Upper lobe of right lung (tissue), 1 donor: ENCODE measurements at regions not wholly inside any gene's neighbourhood (a gene's known extent, or its start where the extent isn't known, plus 50 kb on each side); places are given as distances from the start of the nearest gene placed in this dataset.

ENCODE experiments used
- ATAC-seq: fragments of 200-7000 bp; cut with Tn5 transposase; one replicate; pipeline ENCODE4 v1.9.1; 2020; ENCODE audit warnings: mild to moderate bottlenecking, moderate library complexity
- DNase-seq: peaks from one replicate; pipeline ENCODE4 v3.0.0-alpha.2; 2020
- H3K27ac ChIP-seq: fragments of 200-600 bp; one replicate; pipeline ENCODE4 v1.8.0; 2022
- H3K27me3 ChIP-seq: fragments of 200-600 bp; one replicate; pipeline ENCODE4 v1.8.0; 2022; ENCODE audit warnings: mild to moderate bottlenecking
- H3K36me3 ChIP-seq: fragments of 200-600 bp; one replicate; pipeline ENCODE4 v1.8.0; 2022
- H3K4me1 ChIP-seq: fragments of 200-600 bp; one replicate; pipeline ENCODE4 v1.8.0; 2022
- H3K4me3 ChIP-seq: fragments of 200-600 bp; one replicate; pipeline ENCODE4 v1.8.0; 2022; ENCODE audit warnings: mild to moderate bottlenecking
- H3K9me3 ChIP-seq: fragments of 200-600 bp; one replicate; pipeline ENCODE4 v1.8.0; 2022
- intact Hi-C: fragments of 100-400 bp; cut with DNase I; formaldehyde crosslinking; loops from one replicate; pipeline ENCODE4 v1.11.0; 2022
- TF ChIP-seq, protein P1 (sequence below): fragments of 200-600 bp; IDR thresholded peaks from one replicate; pipeline ENCODE4 v1.8.0; 2022; ENCODE audit warnings: antibody characterized with exemption
- donor health status: DM: no; HTN: yes; CAD: no; lungs with severe emphysema.

DNA sequence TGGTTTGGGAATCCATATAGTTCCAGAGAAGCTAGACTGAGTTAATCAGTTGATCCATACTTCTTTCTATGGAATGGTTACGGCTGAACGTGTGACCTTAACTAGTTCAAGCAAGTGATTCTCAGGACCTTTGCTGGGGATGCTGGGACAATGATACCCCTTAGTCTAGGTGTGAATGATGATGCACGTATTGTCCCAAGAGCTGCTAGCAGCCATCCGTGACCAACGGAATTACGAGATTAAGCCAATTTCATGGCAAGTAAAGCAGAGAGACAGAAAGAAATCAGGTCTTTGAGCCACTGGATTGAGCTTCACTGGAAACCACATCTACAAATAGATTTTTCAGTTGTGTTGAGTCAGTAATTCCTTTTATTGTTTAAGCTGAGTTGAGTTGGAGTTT lies 99.2 kb upstream of the LIFR start:
- H3K27me3 ChIP-seq, result no peaks in the 10 kb centered on the region
- no peak for ATAC-seq
- no peak for DNase-seq
- intact Hi-C loops, result no loop called here
- TF ChIP-seq, protein P1, sequence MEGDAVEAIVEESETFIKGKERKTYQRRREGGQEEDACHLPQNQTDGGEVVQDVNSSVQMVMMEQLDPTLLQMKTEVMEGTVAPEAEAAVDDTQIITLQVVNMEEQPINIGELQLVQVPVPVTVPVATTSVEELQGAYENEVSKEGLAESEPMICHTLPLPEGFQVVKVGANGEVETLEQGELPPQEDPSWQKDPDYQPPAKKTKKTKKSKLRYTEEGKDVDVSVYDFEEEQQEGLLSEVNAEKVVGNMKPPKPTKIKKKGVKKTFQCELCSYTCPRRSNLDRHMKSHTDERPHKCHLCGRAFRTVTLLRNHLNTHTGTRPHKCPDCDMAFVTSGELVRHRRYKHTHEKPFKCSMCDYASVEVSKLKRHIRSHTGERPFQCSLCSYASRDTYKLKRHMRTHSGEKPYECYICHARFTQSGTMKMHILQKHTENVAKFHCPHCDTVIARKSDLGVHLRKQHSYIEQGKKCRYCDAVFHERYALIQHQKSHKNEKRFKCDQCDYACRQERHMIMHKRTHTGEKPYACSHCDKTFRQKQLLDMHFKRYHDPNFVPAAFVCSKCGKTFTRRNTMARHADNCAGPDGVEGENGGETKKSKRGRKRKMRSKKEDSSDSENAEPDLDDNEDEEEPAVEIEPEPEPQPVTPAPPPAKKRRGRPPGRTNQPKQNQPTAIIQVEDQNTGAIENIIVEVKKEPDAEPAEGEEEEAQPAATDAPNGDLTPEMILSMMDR, result no peak
- H3K36me3 ChIP-seq, result no peaks in the 10 kb centered on the region
- H3K9me3 ChIP-seq, result no peaks in the 10 kb centered on the region
- H3K27ac ChIP-seq, result no peak overlapping the region
- H3K4me1 ChIP-seq, result no peaks in the 10 kb centered on the region
- no peak overlapping the region for H3K4me3 ChIP-seq

DNA sequence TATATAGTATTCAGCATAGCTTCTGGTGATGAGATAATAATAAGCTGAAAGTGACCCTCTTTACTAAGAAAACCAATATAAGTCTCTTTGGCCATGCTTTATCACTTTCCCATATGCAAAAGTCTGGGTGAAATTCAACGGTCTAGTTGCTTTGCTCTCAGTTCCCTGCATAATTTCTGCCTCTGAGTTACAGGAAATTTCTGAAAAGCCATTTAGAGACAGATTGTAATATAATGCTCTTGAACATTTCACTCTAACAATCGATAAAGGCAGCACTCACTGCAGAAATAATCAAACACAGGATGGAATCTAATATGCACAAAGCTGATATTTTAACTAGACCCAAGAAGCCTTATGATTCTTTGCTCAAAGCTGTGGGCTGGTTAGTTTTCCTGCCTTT lies 100.1 kb upstream of the LIFR start:
- Histone ChIP-seq H3K9me3 (no peaks in the 10 kb centered on the region), H3K4me1 (no peaks in the 10 kb centered on the region), H3K36me3 (no peaks in the 10 kb centered on the region), H3K4me3 (no peak overlapping the region), H3K27me3 (no peaks in the 10 kb centered on the region), H3K27ac (no peak overlapping the region)
- no peak for ATAC-seq
- no peak for DNase-seq
- intact Hi-C loops, result no loop called here
- TF ChIP-seq, protein P1, result no peak

DNA sequence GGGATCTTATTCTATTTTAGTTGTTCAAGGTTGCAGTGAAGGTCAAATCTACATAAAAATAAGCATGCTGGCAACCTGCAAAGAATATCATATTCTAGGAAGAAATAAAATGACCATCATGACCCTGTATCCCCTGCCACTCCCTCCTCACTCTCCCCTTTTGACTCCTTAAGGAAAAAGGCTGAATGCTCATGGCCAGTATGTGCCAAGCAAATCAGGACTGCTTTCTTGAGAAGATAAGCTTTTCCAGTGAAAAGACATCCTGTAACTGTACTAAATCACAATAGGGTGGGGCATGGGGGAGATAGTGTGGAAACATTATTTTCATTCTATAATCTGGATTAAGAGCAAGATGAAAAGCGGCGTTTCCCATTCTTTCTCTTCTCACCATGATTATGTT lies 100.6 kb upstream of the LIFR start:
- Histone ChIP-seq H3K36me3 (no peaks in the 10 kb centered on the region), H3K4me3 (no peak overlapping the region), H3K27me3 (no peaks in the 10 kb centered on the region), H3K9me3 (no peaks in the 10 kb centered on the region), H3K27ac (no peak overlapping the region), H3K4me1 (no peaks in the 10 kb centered on the region)
- DNase-seq (no peak), ATAC-seq (no peak)
- TF ChIP-seq, protein P1, result no peak
- intact Hi-C loops, result no loop called here

DNA sequence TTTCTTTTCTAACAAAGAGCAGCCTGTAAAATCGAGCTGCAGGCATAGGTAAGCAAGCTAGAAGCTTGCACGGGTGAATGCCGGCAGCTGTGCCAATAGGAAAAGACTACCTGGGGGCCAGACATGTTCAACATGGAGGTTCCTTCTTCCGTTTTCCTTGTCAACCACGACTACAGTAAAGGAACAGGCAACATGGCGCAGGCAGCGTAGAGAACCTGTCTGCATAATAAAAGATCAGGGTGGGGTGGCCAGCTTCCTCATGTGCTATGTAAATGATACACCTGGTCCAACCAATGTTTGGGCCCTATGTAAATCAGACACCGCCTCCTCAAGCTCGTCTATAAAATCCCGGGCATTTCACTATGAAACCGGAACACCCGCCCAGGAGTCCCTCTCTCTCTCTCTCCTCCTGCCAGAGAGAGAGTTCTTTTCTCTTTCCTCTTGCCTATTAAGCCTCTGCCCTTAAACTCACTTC lies 103.8 kb upstream of the LIFR start:
- Histone ChIP-seq H3K36me3 (no peaks in the 10 kb centered on the region), H3K4me1 (peaks cover 13% of the 10 kb centered on the region), H3K4me3 (no peak overlapping the region), H3K27ac (no peak overlapping the region), H3K27me3 (no peaks in the 10 kb centered on the region), H3K9me3 (no peaks in the 10 kb centered on the region)
- DNase-seq (no peak), ATAC-seq (no peak)
- intact Hi-C loops, result loop anchor here (10.0 kb wide), 1 partner anchor 105 kb away; the partner anchor contains the start of gene LIFR
- TF ChIP-seq, protein P1, result no peak

DNA sequence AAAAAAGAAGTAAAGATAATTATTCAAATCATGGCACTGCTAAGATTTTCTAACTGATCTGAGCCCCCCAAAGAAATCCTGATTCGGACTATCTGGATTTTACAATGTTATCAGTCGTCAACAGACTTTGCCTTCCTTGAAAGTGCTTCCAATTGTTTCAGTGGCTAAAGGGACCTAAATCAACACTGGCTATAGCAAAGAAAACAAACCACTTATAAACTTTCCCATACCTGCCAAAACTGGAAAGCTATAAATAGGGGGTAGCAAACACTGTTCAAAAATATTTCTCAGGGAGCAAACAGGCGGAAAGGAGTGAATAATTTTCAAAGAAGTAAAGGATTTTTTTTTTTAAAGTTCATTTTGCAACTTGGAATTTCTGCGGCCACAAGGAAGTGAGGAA lies 105.6 kb upstream of the LIFR start:
- no peaks in the 10 kb centered on the region for H3K27me3 ChIP-seq
- H3K4me1 ChIP-seq, result peaks cover 16% of the 10 kb centered on the region
- H3K36me3 ChIP-seq, result no peaks in the 10 kb centered on the region
- no peak overlapping the region for H3K27ac ChIP-seq
- DNase-seq (no peak), ATAC-seq (no peak)
- TF ChIP-seq, protein P1, result no peak
- H3K4me3 ChIP-seq, result no peak overlapping the region
- H3K9me3 ChIP-seq, result no peaks in the 10 kb centered on the region
- intact Hi-C loops, result loop anchor here (10.0 kb wide), 1 partner anchor 107 kb away; the partner anchor contains the start of gene LIFR

DNA sequence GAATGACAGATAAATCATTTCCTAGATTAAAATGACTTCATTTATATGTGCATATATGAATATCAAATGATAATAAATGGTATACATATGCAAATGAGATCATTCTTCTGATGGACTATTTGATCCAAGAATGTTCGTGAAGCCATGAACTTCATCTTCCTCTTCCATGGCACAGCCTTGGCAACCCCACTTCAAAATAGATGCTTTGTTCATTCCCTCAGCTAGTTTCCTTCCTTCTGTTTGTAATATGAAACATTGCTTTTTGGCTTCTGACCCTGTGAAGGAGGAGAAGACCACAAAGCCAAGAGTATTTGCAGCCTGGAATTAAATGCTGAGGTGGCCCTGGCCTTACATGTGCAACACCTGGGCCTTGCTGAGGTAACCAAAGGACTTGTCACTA lies 106.8 kb upstream of the LIFR start:
- Histone ChIP-seq H3K9me3 (no peaks in the 10 kb centered on the region), H3K36me3 (no peaks in the 10 kb centered on the region), H3K27me3 (no peaks in the 10 kb centered on the region), H3K27ac (no peak overlapping the region), H3K4me1 (peaks cover 16% of the 10 kb centered on the region), H3K4me3 (no peak overlapping the region)
- TF ChIP-seq, protein P1, result no peak
- ATAC-seq (no peak), DNase-seq (no peak)
- intact Hi-C loops, result loop anchor here (10.0 kb wide), 1 partner anchor 108 kb away; the partner anchor contains the start of gene LIFR
